ENCODE measurements at regions not wholly inside any gene's neighbourhood (a gene's known extent, or its start where the extent isn't known, plus 50 kb on each side); places are given as distances from the start of the nearest gene placed in this dataset.
"Not testable (repeated sequence)": the region's sequence is repeated elsewhere in the genome, so short reads cannot be mapped to it uniquely, and the experiment has no call there.

GRCh38 chr2:53490659-53491058 is 276.9 kb upstream of the CHAC2 start:
- no peak for DNase-seq

GRCh38 chr2:53486185-53486899 is 281.3 kb upstream of the CHAC2 start:
- DNase-seq = not testable (repeated sequence)

DNA sequence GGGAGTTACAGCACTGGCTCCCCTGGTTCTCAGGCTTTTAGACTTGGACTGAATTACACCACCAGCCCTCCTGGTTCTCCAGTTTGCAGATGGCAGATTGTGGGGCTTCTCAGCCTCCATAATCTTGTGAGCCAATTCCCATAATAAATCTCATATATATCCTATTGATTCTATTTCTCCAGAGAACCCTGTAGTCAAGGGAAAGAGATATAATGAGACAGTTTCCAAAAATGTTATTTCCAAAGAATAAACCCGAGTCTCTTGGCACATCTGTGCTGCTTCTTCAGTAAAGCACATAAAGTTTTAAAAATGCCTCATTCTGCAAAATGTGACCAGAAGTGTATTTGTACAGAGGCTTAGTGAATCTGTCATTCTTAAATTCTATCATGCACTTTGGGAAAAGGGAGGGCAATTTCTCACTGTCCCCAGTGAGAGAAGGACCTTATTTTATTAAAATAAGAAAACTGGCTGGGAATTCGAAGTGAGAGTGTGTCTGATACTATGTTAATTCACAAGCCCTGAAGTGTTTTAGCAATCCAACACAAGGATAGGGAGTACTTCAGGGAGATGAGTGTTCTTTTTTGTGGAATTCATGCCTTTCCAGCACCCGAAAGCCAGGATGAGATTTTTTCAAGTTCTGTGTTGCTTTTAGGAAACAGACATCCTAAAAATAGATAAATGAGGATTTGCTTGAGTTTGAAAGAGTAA is 282.4 kb upstream of the CHAC2 start:
- DNase-seq = no peak

GRCh38 chr2:53484531-53484930 is 283.1 kb upstream of the CHAC2 start:
- no peak for DNase-seq

DNA sequence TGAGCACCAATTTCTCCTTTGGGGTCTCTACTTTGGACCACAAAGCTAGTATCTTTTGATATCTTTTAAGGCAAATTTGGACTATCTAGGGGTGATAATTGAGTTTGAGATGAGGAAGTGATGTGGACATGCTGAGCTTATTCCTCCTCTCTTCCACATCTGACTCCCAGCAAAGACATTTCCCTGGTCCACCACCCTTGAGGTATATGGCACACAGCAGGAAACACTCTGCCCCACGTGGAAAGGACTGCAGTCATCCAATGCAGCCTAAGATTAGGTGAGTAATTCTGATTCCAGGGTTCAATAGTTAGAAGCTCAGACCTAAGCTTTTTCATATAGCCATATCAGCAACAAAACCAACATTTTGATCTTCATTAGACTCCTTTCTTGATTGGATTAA is 290.1 kb upstream of the CHAC2 start:
- DNase-seq = no peak

- no peak for DNase-seq
Observed at GRCh38 chr2:53476834-53477233, 290.8 kb upstream of the CHAC2 start.

DNA sequence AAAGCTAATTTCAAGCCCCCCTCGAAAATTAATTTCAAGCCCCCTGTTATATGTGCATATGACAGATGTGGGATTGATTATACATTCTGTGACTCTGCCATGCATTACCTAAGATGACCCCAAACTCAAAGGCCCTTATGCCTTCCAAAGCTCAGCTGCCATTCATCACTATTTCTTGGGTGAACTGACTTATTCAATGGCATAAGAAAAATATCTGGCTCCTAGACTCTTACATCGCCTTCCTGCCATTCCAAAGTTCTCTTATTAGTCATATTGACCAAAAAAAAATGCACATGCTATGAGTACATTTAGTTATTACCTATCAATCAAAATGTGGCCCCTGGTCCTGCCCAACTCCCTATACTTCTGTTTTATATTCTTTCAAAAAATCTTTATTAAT is 291.8 kb upstream of the CHAC2 start:
- peak; percentile 28 for DNase-seq

GRCh38 chr2:53475321-53475720 is 292.3 kb upstream of the CHAC2 start:
- DNase-seq = peak; percentile 54

DNA sequence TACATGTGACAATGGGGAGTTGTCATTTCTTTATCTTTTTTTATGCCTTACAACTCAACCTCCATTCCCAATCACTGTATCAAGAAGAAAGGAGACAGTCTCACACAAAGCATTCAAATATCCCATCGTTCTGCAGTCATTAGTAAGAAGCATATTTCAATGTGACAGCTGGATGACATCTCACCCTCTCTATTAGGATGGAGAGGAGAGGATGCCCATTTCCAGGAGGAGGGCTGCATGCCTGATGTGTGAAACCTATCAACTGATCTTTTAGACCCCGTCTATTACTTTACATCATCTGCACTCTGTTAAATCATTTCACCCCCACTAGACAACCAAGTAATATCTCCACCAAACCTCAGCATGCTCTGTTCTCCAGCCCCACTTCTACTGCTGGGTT is 292.7 kb upstream of the CHAC2 start:
- no peak for DNase-seq

- DNase-seq = no peak
Observed at GRCh38 chr2:53473775-53474311, 293.8 kb upstream of the CHAC2 start.

DNA sequence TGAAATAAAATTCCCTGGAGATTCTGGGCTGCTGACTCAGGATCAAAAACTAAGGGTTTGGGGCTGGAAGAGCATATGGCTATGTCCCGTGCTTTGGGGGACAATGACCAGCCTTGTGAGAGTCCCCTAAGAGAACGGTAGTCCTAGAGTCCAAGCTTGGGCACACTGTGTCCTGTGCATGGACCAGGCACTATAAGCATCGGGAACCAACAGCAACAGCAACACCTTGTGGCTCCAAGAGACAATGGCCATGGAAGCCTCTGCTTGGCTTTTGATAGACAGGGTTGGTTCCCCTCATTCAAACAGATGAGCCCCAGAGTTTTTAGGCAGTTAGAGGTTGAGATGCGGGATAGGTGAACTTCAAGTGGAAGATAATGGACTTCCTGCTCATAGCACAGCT is 294.4 kb upstream of the CHAC2 start:
- DNase-seq = no peak

GRCh38 chr2:53467467-53468180 is 300.0 kb upstream of the CHAC2 start:
- DNase-seq = no peak

DNA sequence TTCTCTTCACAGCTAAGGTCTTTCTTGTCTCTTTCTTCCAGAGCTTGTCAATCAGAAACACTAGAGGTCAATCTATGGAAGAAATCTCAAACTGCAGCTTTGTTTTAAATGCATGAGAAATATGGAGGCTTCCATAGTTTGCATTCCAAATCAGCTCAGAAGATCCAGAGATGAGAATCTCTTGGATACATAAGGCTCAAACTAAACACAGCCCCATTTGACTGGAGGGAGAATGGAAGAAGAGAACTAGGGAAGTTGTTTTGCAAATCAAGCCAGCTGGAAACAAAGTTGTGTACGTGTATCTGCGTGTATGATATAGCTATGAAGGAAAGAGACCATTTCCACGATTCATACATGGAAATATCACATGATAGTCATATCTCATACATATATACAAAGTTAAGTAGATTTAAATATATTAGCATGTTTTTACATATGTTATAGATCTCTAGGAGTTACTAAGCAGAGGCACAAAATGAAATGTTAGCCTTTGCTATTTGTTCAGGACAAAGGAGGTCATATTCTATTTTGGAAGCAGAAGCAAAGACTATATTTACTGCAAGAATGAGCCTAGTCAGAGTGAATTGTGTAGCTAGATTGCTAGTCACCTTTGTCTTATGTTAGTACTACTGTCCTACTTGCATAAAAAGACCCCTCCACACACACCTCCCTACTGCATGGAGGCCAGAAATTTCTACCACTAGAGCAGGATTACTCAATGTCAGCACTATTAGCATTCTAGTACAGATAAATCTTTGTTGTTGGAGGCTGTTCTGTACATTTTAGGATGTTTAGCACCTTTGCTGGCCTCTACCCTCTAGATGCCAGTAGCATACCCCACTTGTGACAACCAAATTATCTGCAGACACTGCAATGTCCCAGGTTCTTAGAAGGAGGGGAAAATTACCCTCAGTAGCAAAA is 303.5 kb upstream of the CHAC2 start:
- DNase-seq = no peak

DNA sequence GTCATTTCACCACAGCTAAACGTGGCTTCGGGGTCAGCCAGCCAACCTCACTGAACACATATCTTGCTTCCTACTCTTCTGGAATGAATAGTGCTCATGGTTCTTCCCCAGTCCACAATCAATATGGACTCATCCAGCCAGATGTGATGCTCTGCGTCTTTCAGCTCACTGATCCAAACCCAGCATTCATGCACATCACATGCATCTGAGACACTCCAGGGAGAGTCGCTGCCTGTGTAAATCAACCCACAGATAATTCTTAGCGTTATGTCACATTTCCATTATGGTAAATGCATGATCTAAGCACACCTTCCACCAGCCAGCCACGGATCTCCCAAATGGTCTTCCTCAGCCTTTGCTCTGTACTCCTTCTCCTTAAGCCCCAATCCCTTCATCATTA is 306.7 kb upstream of the CHAC2 start:
- DNase-seq = no peak

- DNase-seq = no peak
Observed at GRCh38 chr2:53460347-53460746, 307.3 kb upstream of the CHAC2 start.

GRCh38 chr2:53455094-53455493 is 312.5 kb upstream of the CHAC2 start:
- no peak for DNase-seq

GRCh38 chr2:53452957-53453748 is 314.5 kb upstream of the CHAC2 start:
- no peak for DNase-seq

- DNase-seq = no peak
Observed at GRCh38 chr2:53452400-53452799, 315.2 kb upstream of the CHAC2 start.

DNA sequence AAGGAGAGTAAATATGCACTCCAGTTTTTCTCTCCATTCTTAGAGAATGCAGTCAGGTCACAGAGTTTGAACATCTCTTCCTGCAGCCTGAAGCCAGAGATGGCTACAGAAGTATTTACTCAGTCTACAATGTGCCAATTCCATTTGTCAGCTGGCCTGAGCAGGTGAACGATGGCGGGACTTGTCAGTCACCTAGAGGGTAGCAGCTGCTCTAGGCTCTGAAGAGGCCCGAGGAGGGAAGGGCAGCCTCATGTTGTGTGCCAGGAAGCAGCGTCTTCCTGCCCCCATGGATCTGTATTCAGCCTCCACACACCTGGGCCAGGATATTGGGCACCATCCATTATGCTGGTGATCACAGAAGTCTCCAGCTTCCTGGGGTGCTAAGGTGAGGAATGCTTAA is 316.7 kb upstream of the CHAC2 start:
- no peak for DNase-seq

GRCh38 chr2:53448591-53448990 is 319.0 kb upstream of the CHAC2 start:
- DNase-seq = no peak

DNA sequence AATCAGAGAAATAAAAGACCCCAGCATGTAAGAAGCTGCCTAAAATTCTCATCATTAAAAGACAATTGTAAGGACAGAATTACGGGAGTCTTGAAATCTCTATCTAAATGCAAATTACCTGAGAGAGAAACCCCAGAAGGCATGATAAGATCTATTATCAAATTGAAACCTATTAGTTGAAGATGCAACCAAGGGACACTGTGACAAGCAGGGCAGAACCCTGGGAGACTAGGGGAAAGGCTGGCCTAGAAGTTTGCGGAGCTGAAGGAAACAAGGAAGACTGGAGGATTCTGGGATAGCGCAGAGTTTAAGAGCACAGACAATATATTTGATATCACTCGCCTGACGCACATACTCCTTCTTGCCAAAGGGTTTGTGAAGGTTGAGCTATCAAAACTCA is 319.5 kb upstream of the CHAC2 start:
- no peak for DNase-seq
